ENCODE measurements at regions not wholly inside any gene's neighbourhood (a gene's known extent, or its start where the extent isn't known, plus 50 kb on each side); places are given as distances from the start of the nearest gene placed in this dataset.
A peak's percentile ranks its signal among the peaks of the same experiment; 100 is the strongest.

DNA sequence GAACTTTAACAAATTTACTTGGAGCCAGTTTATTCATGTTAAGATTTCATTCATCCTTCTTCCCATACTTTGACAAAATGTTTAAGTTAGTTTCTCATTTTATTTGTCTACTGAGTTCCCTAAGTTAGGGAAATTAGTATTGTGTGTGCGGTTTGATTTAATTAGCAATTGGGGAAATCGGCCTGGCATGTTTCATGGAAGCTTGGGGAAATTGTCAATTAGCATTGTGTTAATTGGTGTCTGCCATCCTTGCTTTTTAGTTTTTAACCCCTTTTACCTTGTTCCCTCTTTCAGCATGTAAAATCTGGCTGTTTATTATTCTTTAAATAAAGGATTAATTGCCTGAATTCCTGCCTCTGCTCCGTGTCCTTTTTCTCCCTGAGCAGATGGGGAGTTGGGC is 279.6 kb downstream of the BCL11A start:
- no peaks in the 10 kb centered on the region for H3K9me3 ChIP-seq (ENCODE audit: low read depth)
- no peaks in the 10 kb centered on the region for H3K27me3 ChIP-seq
- peaks cover 9% of the 10 kb centered on the region for H3K4me1 ChIP-seq (ENCODE audit: low read depth)
- no peaks in the 10 kb centered on the region for H3K36me3 ChIP-seq
- H3K4me3 ChIP-seq: no peak overlapping the region
- TF ChIP-seq, protein P1, sequence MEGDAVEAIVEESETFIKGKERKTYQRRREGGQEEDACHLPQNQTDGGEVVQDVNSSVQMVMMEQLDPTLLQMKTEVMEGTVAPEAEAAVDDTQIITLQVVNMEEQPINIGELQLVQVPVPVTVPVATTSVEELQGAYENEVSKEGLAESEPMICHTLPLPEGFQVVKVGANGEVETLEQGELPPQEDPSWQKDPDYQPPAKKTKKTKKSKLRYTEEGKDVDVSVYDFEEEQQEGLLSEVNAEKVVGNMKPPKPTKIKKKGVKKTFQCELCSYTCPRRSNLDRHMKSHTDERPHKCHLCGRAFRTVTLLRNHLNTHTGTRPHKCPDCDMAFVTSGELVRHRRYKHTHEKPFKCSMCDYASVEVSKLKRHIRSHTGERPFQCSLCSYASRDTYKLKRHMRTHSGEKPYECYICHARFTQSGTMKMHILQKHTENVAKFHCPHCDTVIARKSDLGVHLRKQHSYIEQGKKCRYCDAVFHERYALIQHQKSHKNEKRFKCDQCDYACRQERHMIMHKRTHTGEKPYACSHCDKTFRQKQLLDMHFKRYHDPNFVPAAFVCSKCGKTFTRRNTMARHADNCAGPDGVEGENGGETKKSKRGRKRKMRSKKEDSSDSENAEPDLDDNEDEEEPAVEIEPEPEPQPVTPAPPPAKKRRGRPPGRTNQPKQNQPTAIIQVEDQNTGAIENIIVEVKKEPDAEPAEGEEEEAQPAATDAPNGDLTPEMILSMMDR (IDR thresholded peaks at IDR 0.05; ENCODE audit: low read depth, low read length): no peak
- H3K27ac ChIP-seq: no peak overlapping the region
- no peak for DNase-seq (ENCODE audit: low read depth in 1 of 2, low spot score in 1 of 2)

DNA sequence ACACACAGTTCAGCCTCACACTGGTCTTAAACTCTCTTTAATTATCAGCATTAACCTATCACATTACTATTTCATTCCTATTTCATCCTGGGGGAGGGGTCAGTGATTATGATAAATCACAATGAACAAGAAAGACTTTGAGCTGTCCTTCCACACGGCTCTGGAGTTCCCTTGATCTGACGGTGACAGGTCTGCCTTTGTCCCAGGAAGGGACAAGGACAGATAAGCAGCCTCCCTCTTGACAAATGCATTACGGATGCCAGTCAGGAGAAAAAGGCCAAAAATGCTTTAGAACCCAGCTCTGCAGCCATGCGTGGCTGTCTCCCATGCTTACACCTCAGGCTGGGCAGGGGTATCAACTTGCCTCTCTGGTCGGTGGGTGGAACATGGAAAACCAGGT is 281.7 kb downstream of the BCL11A start:
- peak in 1 of 2 donors; percentile 31 for DNase-seq (ENCODE audit: low read depth in 1 of 2, low spot score in 1 of 2)

DNA sequence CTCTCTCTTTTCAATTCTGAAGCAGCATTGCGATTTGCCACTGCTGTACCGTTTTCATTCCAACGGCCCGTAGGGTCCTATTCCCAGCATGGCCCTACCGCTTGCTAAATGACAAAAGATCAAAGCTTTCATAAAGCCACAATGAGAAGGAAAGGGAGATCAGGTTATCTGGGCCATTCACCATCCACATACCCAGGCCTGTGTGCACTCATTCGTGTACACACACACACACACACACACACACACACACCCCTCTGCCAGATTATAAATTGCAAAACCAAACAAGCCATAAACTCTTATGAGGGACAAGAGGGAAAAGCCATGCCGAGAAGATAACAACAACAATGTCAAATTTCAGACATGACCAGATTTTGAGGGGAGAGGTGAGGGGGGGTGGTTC is 282.3 kb downstream of the BCL11A start:
- H3K36me3 ChIP-seq: no peaks in the 10 kb centered on the region
- TF ChIP-seq, protein P1 (IDR thresholded peaks at IDR 0.05; ENCODE audit: low read depth, low read length): no peak
- no peak for DNase-seq (ENCODE audit: low read depth in 1 of 2, low spot score in 1 of 2)
- H3K27ac ChIP-seq: no peak overlapping the region
- H3K27me3 ChIP-seq: no peaks in the 10 kb centered on the region
- H3K4me1 ChIP-seq (ENCODE audit: low read depth): peaks cover 9% of the 10 kb centered on the region
- H3K9me3 ChIP-seq (ENCODE audit: low read depth): no peaks in the 10 kb centered on the region
- no peak overlapping the region for H3K4me3 ChIP-seq

More for the DNA sequence above, 281.7 kb downstream of the BCL11A start:
- no peak overlapping the region for H3K4me3 ChIP-seq
- H3K27me3 ChIP-seq: no peaks in the 10 kb centered on the region
- H3K4me1 ChIP-seq (ENCODE audit: low read depth): peaks cover 9% of the 10 kb centered on the region
- H3K9me3 ChIP-seq (ENCODE audit: low read depth): no peaks in the 10 kb centered on the region
- no peaks in the 10 kb centered on the region for H3K36me3 ChIP-seq
- no peak overlapping the region for H3K27ac ChIP-seq
- TF ChIP-seq, protein P1 (IDR thresholded peaks at IDR 0.05; ENCODE audit: low read depth, low read length): no peak

DNA sequence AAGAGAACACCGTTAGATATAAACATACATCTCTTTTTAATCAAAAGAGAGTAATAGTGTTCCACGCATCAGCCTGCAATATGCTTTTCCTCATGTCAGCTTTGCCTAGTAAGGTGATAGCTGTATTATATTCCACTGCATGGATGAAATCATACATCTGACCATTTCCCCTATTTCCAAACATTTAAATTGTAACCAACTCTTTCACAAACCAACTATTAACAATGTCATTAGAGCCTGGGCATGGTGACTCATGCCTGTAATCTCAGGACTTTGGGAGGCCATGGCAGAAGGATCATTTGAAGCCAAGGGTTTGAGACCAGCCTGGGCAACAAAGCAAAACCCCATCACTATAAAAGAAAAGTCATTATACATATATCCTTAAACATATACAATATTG is 284.8 kb downstream of the BCL11A start:
- H3K4me1 ChIP-seq (ENCODE audit: low read depth): peaks cover 9% of the 10 kb centered on the region
- no peak for DNase-seq (ENCODE audit: low read depth in 1 of 2, low spot score in 1 of 2)
- H3K27ac ChIP-seq: no peak overlapping the region
- no peaks in the 10 kb centered on the region for H3K36me3 ChIP-seq
- no peak overlapping the region for H3K4me3 ChIP-seq
- TF ChIP-seq, protein P1 (IDR thresholded peaks at IDR 0.05; ENCODE audit: low read depth, low read length): no peak
- H3K9me3 ChIP-seq (ENCODE audit: low read depth): no peaks in the 10 kb centered on the region
- H3K27me3 ChIP-seq: no peaks in the 10 kb centered on the region

DNA sequence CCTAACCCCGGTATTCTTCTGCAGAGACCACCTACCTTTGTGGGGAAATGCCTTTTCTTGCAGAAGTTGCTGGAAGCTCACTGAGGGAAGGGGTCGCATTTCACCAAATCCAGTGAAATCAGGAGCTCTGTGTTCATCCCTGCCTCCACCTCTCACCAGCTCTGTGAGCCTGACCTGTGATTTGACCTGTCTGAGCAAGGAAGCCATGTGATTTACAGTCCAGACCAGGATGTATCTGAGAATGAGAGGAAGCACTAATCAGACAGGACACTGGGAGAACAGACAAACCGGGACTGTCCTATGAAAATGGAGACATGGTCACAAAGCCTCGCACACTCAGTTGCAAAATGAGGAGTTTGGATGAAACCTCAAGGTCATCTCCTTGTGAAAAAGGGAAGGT is 285.4 kb downstream of the BCL11A start:
- Histone ChIP-seq H3K27me3 (no peaks in the 10 kb centered on the region), H3K36me3 (no peaks in the 10 kb centered on the region), H3K27ac (no peak overlapping the region), H3K4me3 (no peak overlapping the region), H3K4me1 (ENCODE audit: low read depth) (peaks cover 9% of the 10 kb centered on the region), H3K9me3 (ENCODE audit: low read depth) (no peaks in the 10 kb centered on the region)
- no peak for DNase-seq (ENCODE audit: low read depth in 1 of 2, low spot score in 1 of 2)
- TF ChIP-seq, protein P1 (IDR thresholded peaks at IDR 0.05; ENCODE audit: low read depth, low read length): no peak

DNA sequence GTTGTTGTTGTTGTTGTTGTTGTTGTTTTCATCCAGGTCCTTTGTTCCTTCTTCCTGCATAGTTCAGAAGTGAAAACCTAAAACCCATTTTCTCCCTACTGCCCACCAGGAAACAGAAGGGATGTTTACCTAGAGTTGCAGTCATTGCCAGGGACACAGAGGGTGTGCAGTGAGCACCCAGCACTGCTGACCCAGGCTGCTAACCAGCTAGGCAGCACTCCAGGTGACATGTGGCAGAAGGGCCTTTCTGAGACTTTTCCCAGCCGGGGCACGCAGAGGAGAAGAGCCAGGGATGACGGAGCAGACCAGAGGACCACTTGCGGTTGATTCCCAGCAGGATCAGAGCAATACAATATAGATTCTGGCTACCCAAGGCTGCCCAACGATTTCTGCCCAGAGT is 286.3 kb downstream of the BCL11A start:
- H3K36me3 ChIP-seq: no peaks in the 10 kb centered on the region
- TF ChIP-seq, protein P1 (IDR thresholded peaks at IDR 0.05; ENCODE audit: low read depth, low read length): no peak
- no peaks in the 10 kb centered on the region for H3K27me3 ChIP-seq
- no peaks in the 10 kb centered on the region for H3K9me3 ChIP-seq (ENCODE audit: low read depth)
- no peak overlapping the region for H3K4me3 ChIP-seq
- DNase-seq (ENCODE audit: low read depth in 1 of 2, low spot score in 1 of 2): no peak
- H3K4me1 ChIP-seq (ENCODE audit: low read depth): peaks cover 7% of the 10 kb centered on the region
- H3K27ac ChIP-seq: no peak overlapping the region
